ENCODE measurements at regions not wholly inside any gene's neighbourhood (a gene's known extent, or its start where the extent isn't known, plus 50 kb on each side); places are given as distances from the start of the nearest gene placed in this dataset.

DNA sequence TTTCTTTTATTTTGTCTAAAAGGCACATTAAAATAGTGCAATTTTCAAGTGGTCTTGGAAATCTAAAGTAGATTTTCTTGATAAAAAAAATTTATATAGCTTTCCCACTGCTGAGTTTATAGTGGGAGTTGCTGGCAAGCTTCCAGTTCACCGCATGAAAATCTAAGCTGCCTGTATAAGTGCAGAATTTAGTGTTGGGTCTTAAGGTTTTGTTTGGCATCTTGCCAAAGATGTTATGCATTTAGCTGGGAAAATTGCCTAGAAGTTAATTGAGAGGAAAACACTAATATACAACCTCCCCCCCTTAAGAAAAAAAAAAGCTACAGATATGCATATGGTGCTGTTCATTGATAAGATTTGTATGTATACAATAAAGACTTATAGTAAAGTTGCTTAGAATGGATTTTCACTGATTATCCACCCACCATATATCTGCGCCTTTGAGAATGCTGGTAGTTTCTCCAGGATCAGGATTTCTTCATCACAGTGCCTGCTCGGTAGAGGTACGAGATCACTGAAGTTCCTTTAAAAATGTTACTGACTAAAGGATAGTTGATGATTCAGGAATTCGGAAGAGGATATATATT lies 803.2 kb upstream of the POU3F3 start:
- DNase-seq (ENCODE audit: low spot score in 2 of 2), result no peak
- no peaks in the 10 kb centered on the region for H3K27me3 ChIP-seq
- no peaks in the 10 kb centered on the region for H3K36me3 ChIP-seq
- intact Hi-C loops (cut with DNase I), result no loop called here
- no peak overlapping the region for H3K27ac ChIP-seq
- H3K4me3 ChIP-seq, result no peak overlapping the region
- H3K4me1 ChIP-seq, result no peaks in the 10 kb centered on the region
- TF ChIP-seq, protein P1, sequence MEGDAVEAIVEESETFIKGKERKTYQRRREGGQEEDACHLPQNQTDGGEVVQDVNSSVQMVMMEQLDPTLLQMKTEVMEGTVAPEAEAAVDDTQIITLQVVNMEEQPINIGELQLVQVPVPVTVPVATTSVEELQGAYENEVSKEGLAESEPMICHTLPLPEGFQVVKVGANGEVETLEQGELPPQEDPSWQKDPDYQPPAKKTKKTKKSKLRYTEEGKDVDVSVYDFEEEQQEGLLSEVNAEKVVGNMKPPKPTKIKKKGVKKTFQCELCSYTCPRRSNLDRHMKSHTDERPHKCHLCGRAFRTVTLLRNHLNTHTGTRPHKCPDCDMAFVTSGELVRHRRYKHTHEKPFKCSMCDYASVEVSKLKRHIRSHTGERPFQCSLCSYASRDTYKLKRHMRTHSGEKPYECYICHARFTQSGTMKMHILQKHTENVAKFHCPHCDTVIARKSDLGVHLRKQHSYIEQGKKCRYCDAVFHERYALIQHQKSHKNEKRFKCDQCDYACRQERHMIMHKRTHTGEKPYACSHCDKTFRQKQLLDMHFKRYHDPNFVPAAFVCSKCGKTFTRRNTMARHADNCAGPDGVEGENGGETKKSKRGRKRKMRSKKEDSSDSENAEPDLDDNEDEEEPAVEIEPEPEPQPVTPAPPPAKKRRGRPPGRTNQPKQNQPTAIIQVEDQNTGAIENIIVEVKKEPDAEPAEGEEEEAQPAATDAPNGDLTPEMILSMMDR (IDR thresholded peaks at IDR 0.05), result no peak
- H3K9me3 ChIP-seq, result no peaks in the 10 kb centered on the region

DNA sequence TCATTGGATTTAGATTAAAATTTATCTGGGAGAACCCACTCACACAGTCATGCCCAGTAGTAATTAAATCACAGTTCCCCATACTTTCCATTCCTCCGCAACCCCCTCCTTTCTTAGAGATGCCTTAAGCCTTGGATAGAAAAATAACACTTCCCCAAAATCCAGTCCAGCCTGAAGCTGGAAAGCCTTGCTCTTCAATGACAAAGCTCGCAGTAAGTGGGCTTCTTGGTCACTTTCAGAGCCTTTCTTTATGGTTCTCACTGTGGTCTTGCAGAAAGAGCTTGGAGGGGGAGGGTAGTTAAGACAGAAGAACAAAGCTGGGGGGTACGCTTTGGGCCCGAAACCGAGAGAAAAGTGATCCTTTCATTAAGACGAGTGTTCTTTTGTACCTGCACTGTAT lies 802.1 kb upstream of the POU3F3 start:
- H3K27me3 ChIP-seq, result no peaks in the 10 kb centered on the region
- H3K27ac ChIP-seq, result no peak overlapping the region
- intact Hi-C loops (cut with DNase I), result no loop called here
- H3K36me3 ChIP-seq, result no peaks in the 10 kb centered on the region
- DNase-seq (ENCODE audit: low spot score in 2 of 2), result no peak
- TF ChIP-seq, protein P1 (IDR thresholded peaks at IDR 0.05), result no peak
- H3K9me3 ChIP-seq, result no peaks in the 10 kb centered on the region
- no peaks in the 10 kb centered on the region for H3K4me1 ChIP-seq
- no peak overlapping the region for H3K4me3 ChIP-seq

DNA sequence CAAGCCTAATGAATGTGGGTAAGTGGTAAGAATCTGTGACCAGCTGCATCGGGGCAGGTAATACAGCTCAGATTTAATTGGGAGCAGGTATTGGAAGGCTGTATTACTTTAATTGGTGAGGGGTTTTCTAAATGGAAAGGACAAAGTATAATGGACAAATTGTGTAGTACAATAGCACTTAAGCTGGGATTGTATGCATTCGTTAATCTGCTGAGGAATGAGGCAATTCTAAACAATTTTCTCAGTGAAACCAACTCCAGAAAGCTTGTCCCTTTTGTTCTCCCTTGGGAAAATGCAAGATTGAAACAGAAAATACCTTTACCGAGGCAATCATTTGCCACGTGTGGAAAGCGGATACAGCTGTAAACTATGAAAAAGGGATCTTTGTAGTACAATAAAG lies 801.6 kb upstream of the POU3F3 start:
- Histone ChIP-seq H3K27ac (no peak overlapping the region), H3K36me3 (no peaks in the 10 kb centered on the region), H3K9me3 (no peaks in the 10 kb centered on the region), H3K4me1 (no peaks in the 10 kb centered on the region), H3K4me3 (no peak overlapping the region), H3K27me3 (no peaks in the 10 kb centered on the region)
- intact Hi-C loops (cut with DNase I), result no loop called here
- TF ChIP-seq, protein P1 (IDR thresholded peaks at IDR 0.05), result no peak
- no peak for DNase-seq (ENCODE audit: low spot score in 2 of 2)

DNA sequence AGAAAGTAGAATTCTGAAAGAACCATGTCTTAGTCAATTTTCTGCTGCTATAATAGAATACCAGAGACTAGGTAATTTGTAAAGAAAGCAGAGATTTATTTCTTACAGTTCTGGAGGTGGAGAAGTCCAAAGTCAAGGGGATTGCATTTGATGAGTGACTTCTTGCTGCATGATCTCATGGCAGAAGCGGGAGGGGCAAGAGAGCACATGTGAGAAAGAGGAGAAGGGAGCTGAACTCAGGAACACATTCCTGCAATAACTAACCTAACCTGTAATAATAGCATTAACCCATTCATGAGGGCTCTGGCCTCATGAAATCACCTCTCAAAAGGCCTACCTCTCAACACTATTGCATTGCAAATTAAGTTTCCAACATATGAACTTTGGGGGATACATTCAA lies 797.5 kb upstream of the POU3F3 start:
- TF ChIP-seq, protein P1 (IDR thresholded peaks at IDR 0.05), result no peak
- intact Hi-C loops (cut with DNase I), result no loop called here
- Histone ChIP-seq H3K27me3 (no peaks in the 10 kb centered on the region), H3K36me3 (no peaks in the 10 kb centered on the region), H3K4me1 (no peaks in the 10 kb centered on the region), H3K27ac (no peak overlapping the region), H3K9me3 (no peaks in the 10 kb centered on the region), H3K4me3 (no peak overlapping the region)
- no peak for DNase-seq (ENCODE audit: low spot score in 2 of 2)

DNA sequence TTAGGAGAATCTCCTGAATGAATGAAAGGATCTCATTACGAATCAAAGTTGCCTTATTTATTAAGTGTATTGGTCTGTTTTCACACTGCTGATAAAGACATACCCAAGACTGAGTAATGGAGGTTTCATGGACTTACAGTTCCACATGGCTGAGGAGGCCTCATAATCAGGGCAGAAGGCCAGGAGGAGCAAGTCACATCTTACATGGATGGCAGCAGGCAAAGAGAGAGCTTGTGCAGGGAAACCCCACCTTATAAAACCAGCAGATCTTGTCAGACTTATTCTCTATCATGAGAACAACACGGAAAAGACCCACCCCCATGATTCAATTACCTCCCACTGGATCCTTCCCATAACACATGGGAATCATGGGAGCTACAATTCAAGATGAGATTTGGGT lies 785.2 kb upstream of the POU3F3 start:
- no peak overlapping the region for H3K27ac ChIP-seq
- H3K36me3 ChIP-seq, result no peaks in the 10 kb centered on the region
- TF ChIP-seq, protein P1 (IDR thresholded peaks at IDR 0.05), result no peak
- no peaks in the 10 kb centered on the region for H3K9me3 ChIP-seq
- no peaks in the 10 kb centered on the region for H3K27me3 ChIP-seq
- intact Hi-C loops (cut with DNase I), result no loop called here
- no peaks in the 10 kb centered on the region for H3K4me1 ChIP-seq
- DNase-seq (ENCODE audit: low spot score in 2 of 2), result no peak
- H3K4me3 ChIP-seq, result no peak overlapping the region

DNA sequence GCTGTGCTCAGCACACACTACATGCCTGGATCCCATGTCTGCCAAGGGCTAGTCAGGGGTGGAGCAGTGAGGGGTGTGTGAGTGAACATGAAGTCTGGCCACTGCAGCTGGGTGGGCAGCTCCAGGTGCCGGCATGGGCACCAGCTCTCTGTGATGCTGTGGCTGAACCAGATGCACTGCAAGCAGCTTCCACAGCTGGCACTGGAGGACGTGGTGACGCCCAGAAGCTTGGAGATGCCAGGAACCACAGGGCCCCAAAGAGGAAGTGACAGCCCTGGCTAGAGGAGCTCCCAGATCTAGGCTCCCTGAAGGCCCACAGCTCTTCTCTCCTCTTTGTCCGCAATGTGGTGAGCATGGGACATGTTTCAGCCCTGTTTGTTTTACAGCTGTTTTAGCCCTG lies 776.3 kb upstream of the POU3F3 start:
- no peaks in the 10 kb centered on the region for H3K27me3 ChIP-seq
- no peak overlapping the region for H3K27ac ChIP-seq
- no peaks in the 10 kb centered on the region for H3K4me1 ChIP-seq
- no peak for DNase-seq (ENCODE audit: low spot score in 2 of 2)
- TF ChIP-seq, protein P1 (IDR thresholded peaks at IDR 0.05), result no peak
- intact Hi-C loops (cut with DNase I), result no loop called here
- no peak overlapping the region for H3K4me3 ChIP-seq
- H3K9me3 ChIP-seq, result no peaks in the 10 kb centered on the region
- no peaks in the 10 kb centered on the region for H3K36me3 ChIP-seq

Measured in ascending aorta (tissue), 2 donors.